ENCODE measurements at regions not wholly inside any gene's neighbourhood (a gene's known extent, or its start where the extent isn't known, plus 50 kb on each side); places are given as distances from the start of the nearest gene placed in this dataset.

DNA sequence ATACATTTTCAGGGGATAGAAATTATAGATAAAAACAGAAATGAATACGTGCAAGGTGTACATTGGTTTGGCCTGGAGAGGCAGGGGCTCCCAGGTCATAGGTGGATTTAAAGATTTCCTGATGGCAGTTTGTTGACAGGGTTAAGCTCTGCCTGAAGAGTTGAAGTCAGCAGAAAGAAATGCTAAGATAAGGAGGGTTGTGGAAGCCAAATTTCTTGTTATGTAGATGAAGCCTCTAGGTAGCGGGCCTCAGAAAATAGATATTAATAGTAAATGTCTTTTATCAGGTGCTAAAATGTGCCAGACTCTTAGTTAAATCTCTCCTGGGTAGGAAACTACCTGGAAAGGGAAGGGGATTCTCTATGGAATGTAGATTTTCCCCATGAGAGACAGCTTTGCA lies 188.8 kb downstream of the CDH26 start:
- TF ChIP-seq, protein P1, sequence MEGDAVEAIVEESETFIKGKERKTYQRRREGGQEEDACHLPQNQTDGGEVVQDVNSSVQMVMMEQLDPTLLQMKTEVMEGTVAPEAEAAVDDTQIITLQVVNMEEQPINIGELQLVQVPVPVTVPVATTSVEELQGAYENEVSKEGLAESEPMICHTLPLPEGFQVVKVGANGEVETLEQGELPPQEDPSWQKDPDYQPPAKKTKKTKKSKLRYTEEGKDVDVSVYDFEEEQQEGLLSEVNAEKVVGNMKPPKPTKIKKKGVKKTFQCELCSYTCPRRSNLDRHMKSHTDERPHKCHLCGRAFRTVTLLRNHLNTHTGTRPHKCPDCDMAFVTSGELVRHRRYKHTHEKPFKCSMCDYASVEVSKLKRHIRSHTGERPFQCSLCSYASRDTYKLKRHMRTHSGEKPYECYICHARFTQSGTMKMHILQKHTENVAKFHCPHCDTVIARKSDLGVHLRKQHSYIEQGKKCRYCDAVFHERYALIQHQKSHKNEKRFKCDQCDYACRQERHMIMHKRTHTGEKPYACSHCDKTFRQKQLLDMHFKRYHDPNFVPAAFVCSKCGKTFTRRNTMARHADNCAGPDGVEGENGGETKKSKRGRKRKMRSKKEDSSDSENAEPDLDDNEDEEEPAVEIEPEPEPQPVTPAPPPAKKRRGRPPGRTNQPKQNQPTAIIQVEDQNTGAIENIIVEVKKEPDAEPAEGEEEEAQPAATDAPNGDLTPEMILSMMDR (IDR thresholded peaks at IDR 0.05; ENCODE audit: control insufficient read depth, insufficient read depth, low read depth, low read length, missing control alignments), result no peak

DNA sequence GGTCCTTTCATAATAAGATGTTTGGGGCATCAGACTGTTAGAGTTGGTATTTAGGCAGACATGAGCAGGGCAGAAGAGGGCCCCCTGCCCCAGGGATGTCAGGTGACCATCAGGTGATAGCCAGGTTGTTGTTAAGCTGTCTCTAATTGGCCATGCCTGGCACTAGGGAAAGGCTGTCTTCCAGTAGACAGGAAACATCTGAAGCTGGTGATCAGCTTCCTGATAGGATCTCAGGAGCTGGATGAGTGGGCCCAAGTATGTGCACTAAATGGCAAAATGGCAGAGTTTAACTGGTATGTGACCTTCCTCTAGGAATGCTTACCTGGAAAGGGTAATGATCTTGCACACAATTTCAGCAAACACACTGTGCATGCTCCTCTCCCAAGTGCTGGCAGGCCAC lies 190.7 kb downstream of the CDH26 start:
- H3K4me3 ChIP-seq (ENCODE audit: control insufficient read depth, low read depth, low read length), result no peak overlapping the region
- no peak for DNase-seq (ENCODE audit: low read depth)
- TF ChIP-seq, protein P1 (IDR thresholded peaks at IDR 0.05; ENCODE audit: control insufficient read depth, insufficient read depth, low read depth, low read length, missing control alignments), result no peak

More for the DNA sequence above, 188.8 kb downstream of the CDH26 start:
- H3K4me3 ChIP-seq (ENCODE audit: control insufficient read depth, low read depth, low read length), result no peak overlapping the region
- DNase-seq (ENCODE audit: low read depth), result no peak

DNA sequence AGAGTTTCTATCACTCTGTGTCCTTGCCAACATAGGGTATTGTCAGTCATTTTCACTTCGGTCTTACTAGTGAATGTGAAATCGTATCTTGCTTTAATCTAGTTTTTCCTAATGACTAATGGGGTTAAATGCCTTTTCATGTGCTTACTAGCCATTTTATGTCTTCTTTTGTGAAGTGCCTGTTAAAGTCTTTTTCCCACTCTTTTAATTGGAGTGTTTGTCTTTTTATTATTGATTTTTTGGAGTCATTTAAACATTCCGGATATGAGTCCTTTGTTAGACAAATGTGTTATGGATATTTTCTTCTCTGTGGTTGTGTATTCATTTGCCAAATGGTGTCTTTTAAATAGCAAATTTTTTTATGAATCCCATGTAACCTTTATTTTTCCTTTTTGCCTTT lies 194.6 kb downstream of the CDH26 start:
- DNase-seq (ENCODE audit: low read depth), result no peak
- TF ChIP-seq, protein P1 (IDR thresholded peaks at IDR 0.05; ENCODE audit: control insufficient read depth, insufficient read depth, low read depth, low read length, missing control alignments), result no peak

DNA sequence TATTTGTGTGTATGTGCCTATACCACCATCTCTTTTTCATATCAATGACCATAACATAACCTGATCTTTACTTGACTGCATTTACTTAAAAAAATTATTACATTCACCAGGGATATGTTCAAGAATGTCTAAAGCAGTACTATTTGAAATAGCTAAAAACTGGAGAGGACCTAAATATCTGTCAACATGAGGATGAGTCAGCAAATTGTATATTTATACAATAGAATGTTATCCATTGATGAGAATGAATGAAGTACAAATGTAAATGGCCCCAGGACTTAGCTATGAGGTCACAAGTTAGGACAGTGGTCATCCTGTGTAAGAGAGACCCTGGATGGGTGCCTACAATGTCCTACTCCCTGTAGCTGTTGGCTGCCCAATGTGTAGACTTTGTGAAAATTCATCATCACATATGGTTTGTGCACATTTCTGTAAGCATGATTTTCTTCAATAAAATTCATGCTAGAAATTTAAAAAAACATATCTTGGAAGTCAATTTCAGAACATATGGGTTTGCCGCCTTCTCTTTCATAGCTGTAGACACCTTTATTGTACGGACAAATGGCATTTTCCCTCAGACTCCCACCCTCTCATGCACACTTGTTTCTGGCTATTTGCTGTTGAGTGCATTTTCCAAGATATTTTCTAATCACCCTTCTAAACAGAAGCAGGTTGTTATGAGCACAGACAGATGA lies 202.4 kb downstream of the CDH26 start:
- TF ChIP-seq, protein P1 (IDR thresholded peaks at IDR 0.05; ENCODE audit: control insufficient read depth, insufficient read depth, low read depth, low read length, missing control alignments), result no peak
- H3K4me3 ChIP-seq (ENCODE audit: control insufficient read depth, low read depth, low read length), result no peak overlapping the region
- DNase-seq (ENCODE audit: low read depth), result no peak

More for the DNA sequence above, 194.6 kb downstream of the CDH26 start:
- no peak overlapping the region for H3K4me3 ChIP-seq (ENCODE audit: control insufficient read depth, low read depth, low read length)

DNA sequence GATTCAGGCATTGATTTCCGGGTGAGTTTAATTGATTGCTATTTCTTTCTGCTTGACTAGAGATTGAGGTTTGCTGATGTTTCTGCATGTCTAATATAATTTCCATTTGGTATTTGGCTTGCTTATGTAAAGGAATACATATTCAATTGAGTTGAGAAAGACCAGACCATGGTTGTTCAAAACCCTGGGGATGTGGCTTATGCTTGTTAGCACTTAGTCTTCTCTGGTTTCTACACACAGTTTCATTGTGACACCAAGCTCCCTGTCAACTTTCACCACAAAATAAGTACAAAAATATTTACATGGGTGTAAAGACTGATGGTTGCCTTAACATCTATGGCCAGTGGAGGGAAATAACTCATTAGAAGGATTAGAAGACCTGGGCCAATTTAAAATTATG lies 209.6 kb downstream of the CDH26 start:
- no peak for DNase-seq (ENCODE audit: low read depth)
- TF ChIP-seq, protein P1 (IDR thresholded peaks at IDR 0.05; ENCODE audit: control insufficient read depth, insufficient read depth, low read depth, low read length, missing control alignments), result no peak
- no peak overlapping the region for H3K4me3 ChIP-seq (ENCODE audit: control insufficient read depth, low read depth, low read length)

DNA sequence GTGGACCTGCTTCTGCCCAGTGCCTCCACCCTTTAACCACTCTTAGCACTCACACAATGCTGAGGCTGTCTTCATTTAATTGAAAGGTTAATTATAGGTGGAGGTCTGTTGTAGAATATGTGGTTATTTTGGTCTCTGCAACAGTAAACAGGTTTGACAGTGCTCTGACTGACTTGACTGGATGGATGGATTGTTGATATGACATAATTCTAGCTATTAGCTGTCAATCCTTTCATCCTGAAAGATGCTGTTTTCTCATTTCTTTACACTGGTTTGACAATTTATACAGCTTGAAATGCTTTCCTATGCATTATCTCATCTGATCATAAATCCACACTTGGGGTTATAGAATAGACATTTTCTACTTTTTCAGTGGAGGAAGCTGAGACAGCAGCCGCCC lies 210.7 kb downstream of the CDH26 start:
- DNase-seq (ENCODE audit: low read depth), result no peak

More for the DNA sequence above, 210.7 kb downstream of the CDH26 start:
- TF ChIP-seq, protein P1 (IDR thresholded peaks at IDR 0.05; ENCODE audit: control insufficient read depth, insufficient read depth, low read depth, low read length, missing control alignments), result no peak
- H3K4me3 ChIP-seq (ENCODE audit: control insufficient read depth, low read depth, low read length), result no peak overlapping the region
